Neuronal stem cell (in vitro differentiated cells): ENCODE measurements at regions not wholly inside any gene's neighbourhood (a gene's known extent, or its start where the extent isn't known, plus 50 kb on each side); places are given as distances from the start of the nearest gene placed in this dataset.

Source experiments
- DNase-seq: peaks from one replicate; pipeline ENCODE4 v3.0.0-alpha.2; 2013; ENCODE audit warnings: low spot score
- H2AFZ ChIP-seq: one replicate; pipeline ENCODE4 v1.6.1; 2013; ENCODE audit warnings: mild to moderate bottlenecking, low read length, inconsistent platforms
- H2AK5ac ChIP-seq: 2 replicates; pipeline ENCODE4 v1.6.1; 2013; ENCODE audit warnings: low read depth, mild to moderate bottlenecking, inconsistent platforms, low read length, moderate library complexity, mixed read lengths
- H2BK120ac ChIP-seq: 2 replicates; pipeline ENCODE4 v1.6.1; 2013; ENCODE audit warnings: low read depth, mild to moderate bottlenecking, inconsistent platforms, low read length, moderate library complexity, mixed read lengths
- H2BK12ac ChIP-seq: one replicate; pipeline ENCODE4 v1.6.1; 2013; ENCODE audit warnings: low read length, inconsistent platforms
- H2BK15ac ChIP-seq: 2 replicates; pipeline ENCODE4 v1.6.1; 2013; ENCODE audit warnings: mild to moderate bottlenecking, low read length, inconsistent platforms, mixed read lengths
- H2BK5ac ChIP-seq: one replicate; pipeline ENCODE4 v1.6.1; 2013; ENCODE audit warnings: inconsistent platforms, mild to moderate bottlenecking, low read length, moderate library complexity
- H3K14ac ChIP-seq: one replicate; pipeline ENCODE4 v1.6.1; 2013; ENCODE audit warnings: low read length, inconsistent platforms
- H3K18ac ChIP-seq: 2 replicates; pipeline ENCODE4 v1.6.1; 2013; ENCODE audit warnings: low read length, inconsistent platforms
- H3K23ac ChIP-seq: 2 replicates; pipeline ENCODE4 v1.6.1; 2013; ENCODE audit warnings: low read depth, mild to moderate bottlenecking, mixed read lengths, low read length, inconsistent platforms; ENCODE audit not compliant: poor library complexity
- H3K27ac ChIP-seq: replicated peaks from 3 replicates; pipeline ENCODE4 v1.5.1; 2013; ENCODE audit warnings: low read length, inconsistent platforms
- H3K27me3 ChIP-seq, 3 experiments: 2 replicates each; pipeline ENCODE4 v1.6.1; 2013; ENCODE audit warnings: low read length in 3 of 3, mild to moderate bottlenecking in 2 of 3, inconsistent platforms in 1 of 3, low read depth in 1 of 3, mixed read lengths in 1 of 3, moderate library complexity in 1 of 3; ENCODE audit not compliant: control insufficient read depth in 3 of 3, insufficient read depth in 3 of 3
- H3K36me3 ChIP-seq, 2 donors: replicated peaks in 1 of 2; 2 replicates each; pipeline ENCODE4 v1.6.1; 2013; ENCODE audit warnings: low read length in 2 of 2; ENCODE audit not compliant: control insufficient read depth in 2 of 2, insufficient read depth in 2 of 2
- H3K4ac ChIP-seq: 2 replicates; pipeline ENCODE4 v1.6.1; 2013; ENCODE audit warnings: inconsistent platforms, mild to moderate bottlenecking, low read length, moderate library complexity
- H3K4me1 ChIP-seq, 2 donors: 1 replicate in 1 of 2; 2 replicates in 1 of 2; pipeline ENCODE4 v1.6.1; 2013; ENCODE audit warnings: low read length in 2 of 2, low read depth in 1 of 2; ENCODE audit not compliant: control insufficient read depth in 2 of 2, insufficient read depth in 1 of 2
- H3K4me2 ChIP-seq: one replicate; pipeline ENCODE4 v1.6.1; 2013; ENCODE audit warnings: mild to moderate bottlenecking, low read length, inconsistent platforms; ENCODE audit not compliant: insufficient read depth, poor library complexity, severe bottlenecking
- H3K4me3 ChIP-seq, 2 donors: 2 replicates each; pipeline ENCODE4 v1.5.1; 2013; ENCODE audit warnings: low read length in 2 of 2, mild to moderate bottlenecking in 2 of 2, inconsistent platforms in 1 of 2, moderate library complexity in 1 of 2
- H3K79me1 ChIP-seq: one replicate; pipeline ENCODE4 v1.6.1; 2013; ENCODE audit warnings: low read depth, mild to moderate bottlenecking, inconsistent platforms, low read length, moderate library complexity
- H3K9ac ChIP-seq: one replicate; pipeline ENCODE4 v1.6.1; 2013; ENCODE audit warnings: mild to moderate bottlenecking, low read depth, low read length, inconsistent platforms; ENCODE audit not compliant: poor library complexity
- H3K9me3 ChIP-seq, 2 donors: replicated peaks in 1 of 2; 2 replicates each; pipeline versions ENCODE3 to v1.6.1; 2013; ENCODE audit warnings: low read length in 2 of 2, mild to moderate bottlenecking in 2 of 2, inconsistent platforms in 1 of 2, low read depth in 1 of 2, mixed read lengths in 1 of 2, moderate library complexity in 1 of 2; ENCODE audit not compliant: control insufficient read depth in 2 of 2, insufficient read depth in 1 of 2
- H4K8ac ChIP-seq: one replicate; pipeline ENCODE4 v1.6.1; 2013; ENCODE audit warnings: low read depth, mild to moderate bottlenecking, inconsistent platforms, low read length, moderate library complexity
- H4K91ac ChIP-seq: one replicate; pipeline ENCODE4 v1.6.1; 2013; ENCODE audit warnings: low read length, low read depth, mild to moderate bottlenecking, inconsistent platforms; ENCODE audit not compliant: poor library complexity
- WGBS, 2 donors: extraction: QIAGEN DNeasy Blood & Tissue Kit; methylation state at CpG; one replicate each; pipeline ENCODE4 v1.1.7; 2013; ENCODE audit warnings: missing lambda C conversion rate in 2 of 2, mixed read lengths in 1 of 2; ENCODE audit not compliant: insufficient read length in 2 of 2, insufficient replicate concordance in 1 of 2; ENCODE audit errors: extremely low coverage in 2 of 2; 5-methylcytosine and 5-hydroxymethylcytosine counted together

DNA sequence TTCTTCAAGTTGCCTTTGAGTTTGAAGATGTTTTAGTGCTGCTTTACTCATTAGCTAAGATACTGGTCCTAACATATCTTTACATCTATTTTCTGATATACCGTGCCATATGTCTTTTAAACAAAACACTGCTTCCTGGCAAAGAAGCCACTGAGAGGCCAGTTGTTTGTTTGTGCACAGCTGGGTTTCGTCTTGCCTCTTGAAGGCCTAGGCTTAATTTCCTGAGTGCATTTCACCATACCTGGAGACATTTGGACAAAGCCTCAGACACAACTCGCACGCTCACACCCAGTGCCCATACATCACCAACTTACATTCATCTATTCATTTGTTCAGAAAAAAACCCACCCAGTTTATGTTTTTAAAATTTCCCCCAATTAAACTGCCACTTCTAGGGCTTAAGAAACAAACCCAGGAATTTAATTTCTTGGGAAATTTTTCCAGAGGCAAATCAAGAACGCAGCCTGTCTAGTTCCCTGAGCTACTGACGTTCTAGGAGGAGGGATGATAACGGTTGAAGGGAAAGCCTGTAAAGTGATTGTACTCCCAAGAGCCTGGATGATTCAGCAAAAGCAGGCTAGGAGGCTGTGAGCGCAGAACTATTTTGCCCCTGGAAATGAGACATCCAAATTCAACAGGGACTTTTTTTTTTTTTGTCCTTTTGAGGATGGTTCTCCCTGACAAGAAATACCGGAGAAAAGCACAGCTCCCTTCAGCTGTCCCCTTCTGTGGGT lies 77.7 kb downstream of the OLIG3 start:
- Histone ChIP-seq H3K9me3 (no peaks in the 10 kb centered on the region), H3K4me1 (peaks cover 0 to 4% of the 10 kb centered on the region in 2 donors)
- no peak for DNase-seq

DNA sequence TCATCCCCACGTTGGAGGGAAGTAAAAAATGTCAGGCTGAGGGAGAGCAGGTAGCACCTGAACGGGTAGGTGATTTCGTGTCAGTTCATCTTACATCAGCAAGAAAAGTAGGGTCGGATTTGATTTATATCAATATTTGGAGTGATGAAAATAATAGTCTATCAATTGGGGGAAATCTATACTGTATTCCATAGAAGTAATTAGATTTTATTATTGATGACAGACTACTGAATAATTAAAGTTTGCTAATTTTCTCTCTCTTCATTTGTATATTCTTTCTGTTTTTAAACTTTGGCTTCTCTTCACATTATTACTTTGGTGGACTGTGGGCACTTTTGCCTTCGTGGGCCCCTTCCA lies 78.4 kb downstream of the OLIG3 start:
- Histone ChIP-seq H3K4ac (no peak overlapping the region), H3K4me3 (no peak overlapping the region), H3K23ac (no peak overlapping the region), H2AFZ (no peak overlapping the region), H3K4me2 (no peak overlapping the region), H2BK120ac (no peak overlapping the region), H3K79me1 (no peaks in the 10 kb centered on the region), H3K4me1 (peaks cover 0 to 4% of the 10 kb centered on the region in 2 donors), H3K14ac (no peak overlapping the region), H4K91ac (no peak overlapping the region), H2AK5ac (no peak overlapping the region), H3K27ac (no peak overlapping the region), H3K9me3 (no peaks in the 10 kb centered on the region), H3K36me3 (no peaks in the 10 kb centered on the region), H3K9ac (no peak overlapping the region), H4K8ac (no peak overlapping the region), H2BK12ac (no peak overlapping the region), H3K27me3 (peaks cover 0 to 18% (median 0%) of the 10 kb centered on the region in 3 experiments), H3K18ac (no peak overlapping the region), H2BK15ac (no peak overlapping the region), H2BK5ac (no peak overlapping the region)
- no CpG with 5 or more reads among the region's 5 CpGs for WGBS, 2 donors
- no peak for DNase-seq

More for the DNA sequence above, 77.7 kb downstream of the OLIG3 start:
- Histone ChIP-seq H2AFZ (no peak overlapping the region), H2AK5ac (no peak overlapping the region), H3K4me2 (no peak overlapping the region), H4K91ac (no peak overlapping the region), H3K18ac (no peak overlapping the region), H2BK12ac (no peak overlapping the region), H3K4ac (no peak overlapping the region), H4K8ac (no peak overlapping the region), H3K27me3 (peaks cover 0 to 18% (median 0%) of the 10 kb centered on the region in 3 experiments), H3K36me3 (no peaks in the 10 kb centered on the region), H3K27ac (no peak overlapping the region), H3K4me3 (no peak overlapping the region), H2BK15ac (no peak overlapping the region), H3K9ac (no peak overlapping the region), H2BK5ac (no peak overlapping the region), H2BK120ac (no peak overlapping the region), H3K79me1 (no peaks in the 10 kb centered on the region), H3K23ac (no peak overlapping the region), H3K14ac (no peak overlapping the region)
- WGBS, 2 donors, result no CpG with 5 or more reads among the region's 9 CpGs

DNA sequence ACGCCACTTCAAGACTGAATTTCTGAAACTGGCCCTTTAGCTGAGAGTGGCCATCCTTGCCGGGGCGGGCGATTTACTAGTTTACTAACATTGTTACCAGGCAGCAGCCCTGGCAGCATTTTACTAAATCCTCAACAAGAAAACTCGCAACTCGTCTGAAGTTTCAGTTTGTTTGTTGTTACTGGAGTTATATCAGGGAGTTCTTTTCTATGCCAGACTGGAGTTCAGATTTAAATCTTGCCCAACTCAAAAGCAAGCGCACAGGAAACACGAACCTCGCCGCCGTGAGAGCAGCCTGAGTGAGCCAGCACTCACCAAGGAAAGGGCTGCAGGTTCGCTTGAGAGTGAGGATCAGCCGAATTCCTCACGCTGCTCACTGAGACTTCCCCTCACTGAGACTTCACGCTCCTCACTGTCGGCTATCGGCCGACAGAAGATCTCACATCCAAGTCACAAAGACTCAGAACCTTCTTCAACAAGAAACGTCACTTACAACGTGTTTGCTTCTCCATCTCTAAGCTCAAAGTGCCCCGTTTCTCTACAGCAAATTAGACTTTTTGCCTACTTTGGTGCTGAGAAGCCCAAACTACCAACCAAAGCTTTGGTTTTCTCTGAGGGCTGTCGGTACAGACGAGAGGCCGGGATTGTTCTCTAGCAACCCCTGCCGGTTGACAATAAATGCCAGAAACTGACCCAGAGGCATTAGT lies 78.9 kb downstream of the OLIG3 start:
- no peak overlapping the region for H2BK5ac ChIP-seq
- peak overlapping the region; percentile 58 for H3K4me2 ChIP-seq
- no CpG with 5 or more reads among the region's 25 CpGs for WGBS, 2 donors
- H3K27me3 ChIP-seq, result peaks cover 0 to 18% (median 0%) of the 10 kb centered on the region in 3 experiments
- H3K23ac ChIP-seq, result no peak overlapping the region
- no peak overlapping the region for H4K91ac ChIP-seq
- peak overlapping the region; percentile 58 for H3K18ac ChIP-seq
- no peaks in the 10 kb centered on the region for H3K9me3 ChIP-seq
- peak; percentile 54 for DNase-seq
- H4K8ac ChIP-seq, result no peak overlapping the region
- no peak overlapping the region for H3K9ac ChIP-seq
- H2BK15ac ChIP-seq, result no peak overlapping the region
- H3K36me3 ChIP-seq, result no peaks in the 10 kb centered on the region
- H3K27ac ChIP-seq, result no peak overlapping the region
- H3K4me3 ChIP-seq, result peak overlapping the region in 1 of 2 donors; percentile 1
- no peak overlapping the region for H3K14ac ChIP-seq
- H2AFZ ChIP-seq, result no peak overlapping the region
- H3K4me1 ChIP-seq, result peaks cover 0 to 4% of the 10 kb centered on the region in 2 donors
- H2BK120ac ChIP-seq, result no peak overlapping the region
- no peak overlapping the region for H3K4ac ChIP-seq
- H2BK12ac ChIP-seq, result no peak overlapping the region
- no peak overlapping the region for H2AK5ac ChIP-seq
- no peaks in the 10 kb centered on the region for H3K79me1 ChIP-seq

DNA sequence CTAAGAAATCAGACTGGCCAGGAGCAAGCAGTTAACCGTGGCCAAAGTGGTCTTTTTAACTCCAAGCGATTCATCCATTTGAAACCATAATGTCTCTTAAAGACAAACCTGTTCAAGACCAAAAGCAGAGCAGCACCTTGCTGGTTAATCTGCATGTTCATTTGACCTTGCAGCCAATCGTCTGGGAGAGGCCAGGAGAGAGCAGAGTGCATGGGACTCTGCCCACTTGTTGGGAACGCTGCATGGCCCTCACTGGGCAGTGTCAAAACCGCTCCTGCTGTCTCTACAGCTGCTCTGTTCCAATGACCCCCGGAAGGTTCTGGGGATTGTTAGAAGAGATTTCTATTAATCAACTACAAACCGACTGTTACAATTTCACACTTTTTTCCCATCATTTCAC lies 79.6 kb downstream of the OLIG3 start:
- Histone ChIP-seq H3K4me1 (peaks cover 0 to 4% of the 10 kb centered on the region in 2 donors), H3K9ac (no peak overlapping the region), H3K4me3 (no peak overlapping the region), H3K14ac (no peak overlapping the region), H3K18ac (no peak overlapping the region), H2BK120ac (no peak overlapping the region), H3K27ac (no peak overlapping the region), H3K4me2 (no peak overlapping the region), H3K79me1 (no peaks in the 10 kb centered on the region), H2AK5ac (no peak overlapping the region), H3K9me3 (no peaks in the 10 kb centered on the region), H2BK15ac (no peak overlapping the region), H3K23ac (no peak overlapping the region), H3K36me3 (no peaks in the 10 kb centered on the region), H3K4ac (no peak overlapping the region), H2AFZ (no peak overlapping the region), H3K27me3 (peaks cover 0 to 18% (median 0%) of the 10 kb centered on the region in 3 experiments), H4K8ac (no peak overlapping the region), H4K91ac (no peak overlapping the region), H2BK12ac (no peak overlapping the region), H2BK5ac (no peak overlapping the region)
- DNase-seq, result no peak
- no CpG with 5 or more reads among the region's 7 CpGs for WGBS, 2 donors
